SH-SY5Y (cell line): ENCODE measurements at regions not wholly inside any gene's neighbourhood (a gene's known extent, or its start where the extent isn't known, plus 50 kb on each side); places are given as distances from the start of the nearest gene placed in this dataset.

Experiments
- GATA2 ChIP-seq: IDR thresholded peaks from 2 replicates; pipeline ENCODE4 v1.6.1; 2011; ENCODE audit warnings: mild to moderate bottlenecking, low read depth, low read length
- GATA3 ChIP-seq: IDR thresholded peaks from 2 replicates; pipeline ENCODE4 v1.6.1; 2011; ENCODE audit warnings: low read depth, mild to moderate bottlenecking, low read length, moderate library complexity

- TF ChIP-seq GATA2 (no peak), GATA3 (no peak)
Observed at GRCh38 chr4:110769578-110769977, 146.7 kb upstream of the PITX2 start.
